ENCODE measurements at regions not wholly inside any gene's neighbourhood (a gene's known extent, or its start where the extent isn't known, plus 50 kb on each side); places are given as distances from the start of the nearest gene placed in this dataset.

DNA sequence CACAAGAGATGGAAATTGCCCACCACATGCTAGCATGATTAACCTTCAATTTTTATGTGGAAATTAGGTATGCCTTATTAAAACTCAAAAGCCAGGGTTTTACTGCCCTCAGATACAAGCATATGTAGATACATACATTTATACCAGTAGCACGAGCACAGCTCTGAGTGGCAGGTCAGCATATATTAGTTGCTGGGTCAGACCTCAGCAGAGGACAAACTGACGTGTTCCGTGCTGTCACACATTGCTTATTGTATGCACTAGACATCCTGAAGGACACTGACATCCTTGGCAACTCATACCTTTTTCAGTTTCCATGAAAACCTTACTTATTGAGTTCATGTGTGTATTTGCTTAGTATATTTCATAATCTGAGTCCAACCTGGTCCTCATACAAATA lies 307.7 kb downstream of the TLE1 start:
- TF ChIP-seq, protein P1, sequence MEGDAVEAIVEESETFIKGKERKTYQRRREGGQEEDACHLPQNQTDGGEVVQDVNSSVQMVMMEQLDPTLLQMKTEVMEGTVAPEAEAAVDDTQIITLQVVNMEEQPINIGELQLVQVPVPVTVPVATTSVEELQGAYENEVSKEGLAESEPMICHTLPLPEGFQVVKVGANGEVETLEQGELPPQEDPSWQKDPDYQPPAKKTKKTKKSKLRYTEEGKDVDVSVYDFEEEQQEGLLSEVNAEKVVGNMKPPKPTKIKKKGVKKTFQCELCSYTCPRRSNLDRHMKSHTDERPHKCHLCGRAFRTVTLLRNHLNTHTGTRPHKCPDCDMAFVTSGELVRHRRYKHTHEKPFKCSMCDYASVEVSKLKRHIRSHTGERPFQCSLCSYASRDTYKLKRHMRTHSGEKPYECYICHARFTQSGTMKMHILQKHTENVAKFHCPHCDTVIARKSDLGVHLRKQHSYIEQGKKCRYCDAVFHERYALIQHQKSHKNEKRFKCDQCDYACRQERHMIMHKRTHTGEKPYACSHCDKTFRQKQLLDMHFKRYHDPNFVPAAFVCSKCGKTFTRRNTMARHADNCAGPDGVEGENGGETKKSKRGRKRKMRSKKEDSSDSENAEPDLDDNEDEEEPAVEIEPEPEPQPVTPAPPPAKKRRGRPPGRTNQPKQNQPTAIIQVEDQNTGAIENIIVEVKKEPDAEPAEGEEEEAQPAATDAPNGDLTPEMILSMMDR (IDR thresholded peaks at IDR 0.05 in 4 of 5, conservative IDR thresholded peaks at IDR 0.05 in 1 of 5): no peak
- no peak for TF ChIP-seq POLR2A (IDR thresholded peaks at IDR 0.05)
